ENCODE measurements at regions not wholly inside any gene's neighbourhood (a gene's known extent, or its start where the extent isn't known, plus 50 kb on each side); places are given as distances from the start of the nearest gene placed in this dataset.

- no peaks in the 10 kb centered on the region for H3K9me3 ChIP-seq (ENCODE audit: control insufficient read depth, low read depth, low read length)
- no peak overlapping the region for H2AFZ ChIP-seq (ENCODE audit: low read length)
- no peaks in the 10 kb centered on the region for H3K79me1 ChIP-seq (ENCODE audit: insufficient read depth, low read depth, low read length, poor library complexity, severe bottlenecking)
- no peak overlapping the region for H3K9ac ChIP-seq (ENCODE audit: extremely low read depth, insufficient read length, low read length)
- Mint-ChIP-seq H3K4me3 (no peak overlapping the region), H3K9me3 (no peaks in the 10 kb centered on the region), H3K27me3 (ENCODE audit: low read depth) (no peaks in the 10 kb centered on the region), H3K4me1 (peaks cover 0 to 4% of the 10 kb centered on the region in 2 experiments; a peak in 1 of 4 replicates), H3K36me3 (ENCODE audit: insufficient read depth in 1 of 3, low read depth in 3 of 3) (no peaks in the 10 kb centered on the region; a peak in 1 of 7 replicates), H3K27ac (no peak overlapping the region)
- no peak overlapping the region for H2BK12ac ChIP-seq (ENCODE audit: insufficient read length, low read depth, low read length)
- H3K18ac ChIP-seq (ENCODE audit: insufficient read length, low read depth, low read length), result no peak overlapping the region
- no CpG with 5 or more reads among the region's 4 CpGs for WGBS (ENCODE audit: extremely low coverage, insufficient read length, low lambda C conversion rate)
- no peaks in the 10 kb centered on the region for H3K27me3 ChIP-seq (ENCODE audit: insufficient read depth, low read length)
- no peaks in the 10 kb centered on the region for H3K23me2 ChIP-seq (ENCODE audit: insufficient read length, low read depth, low read length, poor library complexity, severe bottlenecking)
- no peak overlapping the region for H3T11ph ChIP-seq (ENCODE audit: low read length)
- TF ChIP-seq, protein P1, sequence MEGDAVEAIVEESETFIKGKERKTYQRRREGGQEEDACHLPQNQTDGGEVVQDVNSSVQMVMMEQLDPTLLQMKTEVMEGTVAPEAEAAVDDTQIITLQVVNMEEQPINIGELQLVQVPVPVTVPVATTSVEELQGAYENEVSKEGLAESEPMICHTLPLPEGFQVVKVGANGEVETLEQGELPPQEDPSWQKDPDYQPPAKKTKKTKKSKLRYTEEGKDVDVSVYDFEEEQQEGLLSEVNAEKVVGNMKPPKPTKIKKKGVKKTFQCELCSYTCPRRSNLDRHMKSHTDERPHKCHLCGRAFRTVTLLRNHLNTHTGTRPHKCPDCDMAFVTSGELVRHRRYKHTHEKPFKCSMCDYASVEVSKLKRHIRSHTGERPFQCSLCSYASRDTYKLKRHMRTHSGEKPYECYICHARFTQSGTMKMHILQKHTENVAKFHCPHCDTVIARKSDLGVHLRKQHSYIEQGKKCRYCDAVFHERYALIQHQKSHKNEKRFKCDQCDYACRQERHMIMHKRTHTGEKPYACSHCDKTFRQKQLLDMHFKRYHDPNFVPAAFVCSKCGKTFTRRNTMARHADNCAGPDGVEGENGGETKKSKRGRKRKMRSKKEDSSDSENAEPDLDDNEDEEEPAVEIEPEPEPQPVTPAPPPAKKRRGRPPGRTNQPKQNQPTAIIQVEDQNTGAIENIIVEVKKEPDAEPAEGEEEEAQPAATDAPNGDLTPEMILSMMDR (conservative IDR thresholded peaks at IDR 0.05), result no peak
- H3K56ac ChIP-seq (ENCODE audit: insufficient read length, low read depth, low read length), result no peak overlapping the region
- DNase-seq, result no peak
- no peak overlapping the region for H2BK5ac ChIP-seq (ENCODE audit: insufficient read length, low read length)
- H3K27ac ChIP-seq (ENCODE audit: insufficient read length, low read depth, low read length), result no peak overlapping the region
- H4K20me1 ChIP-seq (ENCODE audit: control insufficient read depth, insufficient read depth, insufficient read length), result no peaks in the 10 kb centered on the region
- H2BK120ac ChIP-seq (ENCODE audit: low read depth, low read length, poor library complexity, severe bottlenecking), result no peak overlapping the region
- H2BK15ac ChIP-seq (ENCODE audit: low read depth, low read length), result no peak overlapping the region
- no peak overlapping the region for H4K91ac ChIP-seq (ENCODE audit: insufficient read length, low read depth, low read length)
- no peak overlapping the region for H2BK20ac ChIP-seq (ENCODE audit: low read depth, low read length, poor library complexity, severe bottlenecking)
- no peaks in the 10 kb centered on the region for H3K79me2 ChIP-seq (ENCODE audit: insufficient read depth, low read length)
- H3K4me1 ChIP-seq (ENCODE audit: insufficient read depth, low read length), result no peaks in the 10 kb centered on the region
- no peak overlapping the region for H2AK5ac ChIP-seq (ENCODE audit: insufficient read length, low read length)
- H3K4ac ChIP-seq (ENCODE audit: low read depth, low read length), result no peak overlapping the region
- H3K23ac ChIP-seq (ENCODE audit: insufficient read length, low read depth, low read length), result no peak overlapping the region
- no peak overlapping the region for H4K5ac ChIP-seq (ENCODE audit: insufficient read length, low read depth, low read length)
- H4K8ac ChIP-seq (replicated peaks; ENCODE audit: insufficient read length, low read depth, low read length), result no peak overlapping the region
- H3K14ac ChIP-seq (ENCODE audit: insufficient read depth, low read length), result no peak overlapping the region; the same call in 1 of the 2 replicates
- no peak overlapping the region for H3K4me2 ChIP-seq (ENCODE audit: insufficient read depth, insufficient read length, low read length)
These were observed 229.1 kb downstream of the SEC61B start for GRCh38 chr9:99451112-99451606.
